Neuronal stem cell (in vitro differentiated cells): ENCODE measurements at regions not wholly inside any gene's neighbourhood (a gene's known extent, or its start where the extent isn't known, plus 50 kb on each side); places are given as distances from the start of the nearest gene placed in this dataset.

ENCODE experiments used
- DNase-seq: peaks from one replicate; pipeline ENCODE4 v3.0.0-alpha.2; 2013; ENCODE audit warnings: low spot score
- H2AFZ ChIP-seq: one replicate; pipeline ENCODE4 v1.6.1; 2013; ENCODE audit warnings: mild to moderate bottlenecking, low read length, inconsistent platforms
- H2AK5ac ChIP-seq: 2 replicates; pipeline ENCODE4 v1.6.1; 2013; ENCODE audit warnings: low read depth, mild to moderate bottlenecking, inconsistent platforms, low read length, moderate library complexity, mixed read lengths
- H2BK120ac ChIP-seq: 2 replicates; pipeline ENCODE4 v1.6.1; 2013; ENCODE audit warnings: low read depth, mild to moderate bottlenecking, inconsistent platforms, low read length, moderate library complexity, mixed read lengths
- H2BK12ac ChIP-seq: one replicate; pipeline ENCODE4 v1.6.1; 2013; ENCODE audit warnings: low read length, inconsistent platforms
- H2BK15ac ChIP-seq: 2 replicates; pipeline ENCODE4 v1.6.1; 2013; ENCODE audit warnings: mild to moderate bottlenecking, low read length, inconsistent platforms, mixed read lengths
- H2BK5ac ChIP-seq: one replicate; pipeline ENCODE4 v1.6.1; 2013; ENCODE audit warnings: inconsistent platforms, mild to moderate bottlenecking, low read length, moderate library complexity
- H3K14ac ChIP-seq: one replicate; pipeline ENCODE4 v1.6.1; 2013; ENCODE audit warnings: low read length, inconsistent platforms
- H3K18ac ChIP-seq: 2 replicates; pipeline ENCODE4 v1.6.1; 2013; ENCODE audit warnings: low read length, inconsistent platforms
- H3K23ac ChIP-seq: 2 replicates; pipeline ENCODE4 v1.6.1; 2013; ENCODE audit warnings: low read depth, mild to moderate bottlenecking, mixed read lengths, low read length, inconsistent platforms; ENCODE audit not compliant: poor library complexity
- H3K27ac ChIP-seq: replicated peaks from 3 replicates; pipeline ENCODE4 v1.5.1; 2013; ENCODE audit warnings: low read length, inconsistent platforms
- H3K27me3 ChIP-seq, 3 experiments: 2 replicates each; pipeline ENCODE4 v1.6.1; 2013; ENCODE audit warnings: low read length in 3 of 3, mild to moderate bottlenecking in 2 of 3, inconsistent platforms in 1 of 3, low read depth in 1 of 3, mixed read lengths in 1 of 3, moderate library complexity in 1 of 3; ENCODE audit not compliant: control insufficient read depth in 3 of 3, insufficient read depth in 3 of 3
- H3K36me3 ChIP-seq, 2 donors: replicated peaks in 1 of 2; 2 replicates each; pipeline ENCODE4 v1.6.1; 2013; ENCODE audit warnings: low read length in 2 of 2; ENCODE audit not compliant: control insufficient read depth in 2 of 2, insufficient read depth in 2 of 2
- H3K4ac ChIP-seq: 2 replicates; pipeline ENCODE4 v1.6.1; 2013; ENCODE audit warnings: inconsistent platforms, mild to moderate bottlenecking, low read length, moderate library complexity
- H3K4me1 ChIP-seq, 2 donors: 1 replicate in 1 of 2; 2 replicates in 1 of 2; pipeline ENCODE4 v1.6.1; 2013; ENCODE audit warnings: low read length in 2 of 2, low read depth in 1 of 2; ENCODE audit not compliant: control insufficient read depth in 2 of 2, insufficient read depth in 1 of 2
- H3K4me2 ChIP-seq: one replicate; pipeline ENCODE4 v1.6.1; 2013; ENCODE audit warnings: mild to moderate bottlenecking, low read length, inconsistent platforms; ENCODE audit not compliant: insufficient read depth, poor library complexity, severe bottlenecking
- H3K4me3 ChIP-seq, 2 donors: 2 replicates each; pipeline ENCODE4 v1.5.1; 2013; ENCODE audit warnings: low read length in 2 of 2, mild to moderate bottlenecking in 2 of 2, inconsistent platforms in 1 of 2, moderate library complexity in 1 of 2
- H3K79me1 ChIP-seq: one replicate; pipeline ENCODE4 v1.6.1; 2013; ENCODE audit warnings: low read depth, mild to moderate bottlenecking, inconsistent platforms, low read length, moderate library complexity
- H3K9ac ChIP-seq: one replicate; pipeline ENCODE4 v1.6.1; 2013; ENCODE audit warnings: mild to moderate bottlenecking, low read depth, low read length, inconsistent platforms; ENCODE audit not compliant: poor library complexity
- H3K9me3 ChIP-seq, 2 donors: replicated peaks in 1 of 2; 2 replicates each; pipeline versions ENCODE3 to v1.6.1; 2013; ENCODE audit warnings: low read length in 2 of 2, mild to moderate bottlenecking in 2 of 2, inconsistent platforms in 1 of 2, low read depth in 1 of 2, mixed read lengths in 1 of 2, moderate library complexity in 1 of 2; ENCODE audit not compliant: control insufficient read depth in 2 of 2, insufficient read depth in 1 of 2
- H4K8ac ChIP-seq: one replicate; pipeline ENCODE4 v1.6.1; 2013; ENCODE audit warnings: low read depth, mild to moderate bottlenecking, inconsistent platforms, low read length, moderate library complexity
- H4K91ac ChIP-seq: one replicate; pipeline ENCODE4 v1.6.1; 2013; ENCODE audit warnings: low read length, low read depth, mild to moderate bottlenecking, inconsistent platforms; ENCODE audit not compliant: poor library complexity
- WGBS, 2 donors: extraction: QIAGEN DNeasy Blood & Tissue Kit; methylation state at CpG; one replicate each; pipeline ENCODE4 v1.1.7; 2013; ENCODE audit warnings: missing lambda C conversion rate in 2 of 2, mixed read lengths in 1 of 2; ENCODE audit not compliant: insufficient read length in 2 of 2, insufficient replicate concordance in 1 of 2; ENCODE audit errors: extremely low coverage in 2 of 2; 5-methylcytosine and 5-hydroxymethylcytosine counted together

DNA sequence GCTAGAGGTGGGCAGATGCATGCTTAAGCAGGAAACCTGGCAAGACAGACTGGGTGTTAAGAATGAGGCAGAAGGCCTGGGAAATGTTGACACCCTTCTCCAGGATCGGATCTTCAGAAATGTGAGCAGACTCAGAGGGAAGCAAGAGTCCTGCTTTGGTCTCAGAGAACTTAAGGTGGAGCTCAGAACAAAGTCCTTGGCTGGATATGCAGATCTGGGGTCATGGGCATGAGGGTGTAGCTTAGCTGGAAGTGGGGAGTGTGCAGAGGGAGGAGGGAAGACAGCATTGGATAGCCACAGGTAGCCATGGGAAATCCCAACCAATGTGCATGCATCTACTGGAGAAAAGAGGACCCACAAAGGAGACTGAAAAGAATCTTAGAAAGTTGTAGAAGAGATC, 58.6 kb upstream of the CDON start:
- Histone ChIP-seq H3K79me1 (no peaks in the 10 kb centered on the region), H4K91ac (no peak overlapping the region), H2AFZ (no peak overlapping the region), H3K9ac (no peak overlapping the region), H2BK120ac (no peak overlapping the region), H3K27ac (no peak overlapping the region), H3K4me1 (no peaks in the 10 kb centered on the region), H2BK12ac (no peak overlapping the region), H2BK5ac (no peak overlapping the region), H3K4me3 (no peak overlapping the region), H2AK5ac (no peak overlapping the region), H3K36me3 (no peaks in the 10 kb centered on the region), H3K4ac (no peak overlapping the region), H3K23ac (no peak overlapping the region), H3K14ac (no peak overlapping the region), H4K8ac (no peak overlapping the region), H3K18ac (no peak overlapping the region), H3K4me2 (no peak overlapping the region), H3K9me3 (no peaks in the 10 kb centered on the region), H3K27me3 (peaks cover 0 to 84% (median 0%) of the 10 kb centered on the region in 3 experiments), H2BK15ac (no peak overlapping the region)
- DNase-seq: no peak
- WGBS, 2 donors: no CpG with 5 or more reads among the region's 1 CpG

DNA sequence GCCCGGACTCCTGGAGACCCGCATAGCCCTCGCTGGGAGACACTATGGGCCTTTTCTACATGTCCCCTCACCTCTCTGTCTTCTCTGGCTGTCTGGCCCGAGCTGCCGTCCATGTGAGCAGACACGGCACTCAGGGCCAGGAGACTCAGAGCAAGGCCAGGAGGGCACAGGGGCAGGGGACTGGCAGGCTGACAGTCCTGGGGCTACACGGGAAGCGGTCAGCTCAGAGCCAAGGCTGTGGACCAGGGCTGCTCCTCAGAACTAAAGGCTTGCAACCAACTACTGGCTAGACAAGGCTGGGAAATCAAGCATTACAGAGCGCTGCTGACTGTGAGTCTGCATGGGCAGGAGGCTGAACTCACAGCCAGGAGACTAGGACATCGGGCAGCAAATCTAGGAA, 56.1 kb upstream of the CDON start:
- Histone ChIP-seq H3K79me1 (no peaks in the 10 kb centered on the region), H2BK12ac (peak overlapping the region; percentile 91), H4K8ac (no peak overlapping the region), H3K27ac (no peak overlapping the region), H2BK15ac (no peak overlapping the region), H2BK5ac (no peak overlapping the region), H3K14ac (no peak overlapping the region), H3K18ac (peak overlapping the region; percentile 83), H2BK120ac (no peak overlapping the region), H3K9ac (no peak overlapping the region), H4K91ac (no peak overlapping the region), H3K4me3 (no peak overlapping the region), H3K27me3 (peaks cover 0 to 90% (median 0%) of the 10 kb centered on the region in 3 experiments), H3K9me3 (no peaks in the 10 kb centered on the region), H3K4me2 (no peak overlapping the region), H2AFZ (no peak overlapping the region), H3K4ac (no peak overlapping the region), H2AK5ac (peak overlapping the region; percentile 53), H3K23ac (no peak overlapping the region), H3K4me1 (peaks cover 0 to 4% of the 10 kb centered on the region in 2 donors), H3K36me3 (no peaks in the 10 kb centered on the region)
- no CpG with 5 or more reads among the region's 10 CpGs for WGBS, 2 donors
- DNase-seq: no peak

DNA sequence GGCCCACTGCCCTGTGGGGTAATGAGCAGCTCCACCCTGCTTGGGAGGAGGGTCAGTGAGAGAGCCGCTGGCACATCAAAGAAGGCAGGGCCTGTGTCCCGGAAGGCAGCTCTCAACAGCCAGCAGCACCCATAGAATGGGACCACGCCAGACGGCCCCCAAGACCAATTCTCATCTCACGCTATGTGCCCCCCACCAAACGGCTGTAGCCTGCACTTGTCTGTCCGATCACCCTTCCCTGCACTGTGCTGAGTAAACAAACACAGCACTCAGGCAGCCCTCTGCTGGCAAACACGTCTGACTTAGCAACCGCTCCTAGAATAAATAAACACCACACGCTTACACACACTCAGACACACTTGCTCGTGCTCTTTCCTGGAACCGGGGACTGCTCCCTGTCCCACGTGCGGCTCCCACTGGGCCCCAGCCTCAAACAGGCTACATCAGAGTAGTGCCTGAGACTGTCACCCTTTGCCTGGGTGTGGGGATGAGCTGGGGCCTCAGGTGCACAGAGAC, 53.2 kb upstream of the CDON start:
- Histone ChIP-seq H3K36me3 (no peaks in the 10 kb centered on the region), H3K79me1 (no peaks in the 10 kb centered on the region), H3K4me1 (peaks cover 4% of the 10 kb centered on the region in 2 donors), H3K27ac (no peak overlapping the region), H4K91ac (no peak overlapping the region), H3K9ac (no peak overlapping the region), H3K9me3 (no peaks in the 10 kb centered on the region), H4K8ac (no peak overlapping the region), H2BK120ac (no peak overlapping the region), H3K23ac (no peak overlapping the region), H2BK15ac (peak overlapping the region; percentile 87), H2BK5ac (peak overlapping the region; percentile 1), H3K4me3 (no peak overlapping the region), H3K14ac (no peak overlapping the region), H2BK12ac (peak overlapping the region; percentile 27), H3K27me3 (peaks cover 0 to 93% (median 0%) of the 10 kb centered on the region in 3 experiments), H2AK5ac (peak overlapping the region; percentile 36), H3K4ac (no peak overlapping the region), H2AFZ (no peak overlapping the region), H3K4me2 (no peak overlapping the region), H3K18ac (peak overlapping the region; percentile 81)
- WGBS, 2 donors: no CpG with 5 or more reads among the region's 14 CpGs
- no peak for DNase-seq

DNA sequence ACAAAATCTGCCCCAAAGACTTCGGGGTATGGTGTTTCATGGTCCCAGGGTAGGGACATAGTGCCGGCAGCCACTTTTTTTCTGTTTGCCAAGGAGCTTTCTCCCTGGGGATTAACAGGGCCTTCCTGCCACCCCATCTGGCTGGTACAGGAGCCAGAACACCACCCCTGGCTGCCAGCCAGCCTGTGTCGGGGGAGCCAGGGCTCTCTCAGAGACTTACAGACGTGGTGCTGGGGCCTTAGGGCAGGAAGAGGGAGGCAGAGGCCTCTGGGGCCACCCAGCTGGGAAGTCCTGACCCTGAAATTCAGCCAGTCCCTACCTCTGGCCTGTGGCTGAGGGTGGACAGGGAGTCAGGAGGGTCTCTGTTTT, 52.4 kb upstream of the CDON start:
- DNase-seq: no peak
- no peak overlapping the region for H4K91ac ChIP-seq
- no peaks in the 10 kb centered on the region for H3K36me3 ChIP-seq
- H3K4ac ChIP-seq: no peak overlapping the region
- H3K23ac ChIP-seq: no peak overlapping the region
- H3K79me1 ChIP-seq: no peaks in the 10 kb centered on the region
- no peak overlapping the region for H2BK120ac ChIP-seq
- H3K18ac ChIP-seq: peak overlapping the region; percentile 60
- H3K4me3 ChIP-seq: no peak overlapping the region
- peak overlapping the region; percentile 12 for H2AK5ac ChIP-seq
- no peak overlapping the region for H2BK15ac ChIP-seq
- no peak overlapping the region for H3K14ac ChIP-seq
- no peak overlapping the region for H3K4me2 ChIP-seq
- H3K9ac ChIP-seq: no peak overlapping the region
- peaks cover 0 to 93% (median 0%) of the 10 kb centered on the region in 3 experiments for H3K27me3 ChIP-seq
- H4K8ac ChIP-seq: no peak overlapping the region
- no peaks in the 10 kb centered on the region for H3K9me3 ChIP-seq
- H3K4me1 ChIP-seq: peaks cover 4% of the 10 kb centered on the region in 2 donors
- no peak overlapping the region for H2AFZ ChIP-seq
- no CpG with 5 or more reads among the region's 4 CpGs for WGBS, 2 donors
- H2BK5ac ChIP-seq: peak overlapping the region; percentile 1
- no peak overlapping the region for H2BK12ac ChIP-seq
- H3K27ac ChIP-seq: no peak overlapping the region
